WTC11 (cell line): ENCODE measurements at regions not wholly inside any gene's neighbourhood (a gene's known extent, or its start where the extent isn't known, plus 50 kb on each side); places are given as distances from the start of the nearest gene placed in this dataset.

Experiments
- ATAC-seq: fragments of 200-7000 bp; cut with Tn5 transposase; 2 replicates; pipeline ENCODE4 v1.10.0; 2021; ENCODE audit warnings: mild to moderate bottlenecking, moderate library complexity
- CTCF ChIA-PET: fragments of 300-600 bp; sonication (Branson Sonifier 250); formaldehyde crosslinking; loops from one replicate; lab custom pipeline; 2021; ENCODE audit warnings: antibody characterized with exemption; lab: Charles Lee
- POLR2A ChIA-PET: fragments of 350-600 bp; sonication (Branson Sonifier 250); formaldehyde crosslinking; loops from one replicate; lab custom pipeline; 2021; ENCODE audit warnings: antibody characterized with exemption; lab: Charles Lee
- DNase-seq: peaks from one replicate; pipeline ENCODE4 v3.0.0; 2021; ENCODE audit warnings: low spot score
- H3K27ac Mint-ChIP-seq: 2 replicates; pipeline ENCODE4 v1.8.0; 2021; ENCODE audit warnings: mixed read lengths
- H3K27me3 Mint-ChIP-seq: 2 replicates; pipeline ENCODE4 v1.8.0; 2021; ENCODE audit warnings: low read depth, mild to moderate bottlenecking, moderate library complexity, mixed read lengths
- H3K36me3 Mint-ChIP-seq: 2 replicates; pipeline ENCODE4 v1.8.0; 2021; ENCODE audit warnings: mixed read lengths
- H3K4me1 Mint-ChIP-seq: 2 replicates; pipeline ENCODE4 v1.8.0; 2022; ENCODE audit warnings: mixed read lengths
- H3K4me3 Mint-ChIP-seq: 2 replicates; pipeline ENCODE4 v1.8.0; 2021; ENCODE audit warnings: mild to moderate bottlenecking, moderate library complexity, mixed read lengths
- H3K9me3 Mint-ChIP-seq: 2 replicates; pipeline ENCODE4 v1.8.0; 2021; ENCODE audit warnings: mixed read lengths
- AFF4 ChIP-seq: sonication (generic); formaldehyde crosslinking; IDR thresholded peaks from 2 replicates; pipeline ENCODE4 v1.8.1; 2023; ENCODE audit warnings: mild to moderate bottlenecking, missing genetic modification reagents, borderline replicate concordance
- ARID4B ChIP-seq: sonication (generic); formaldehyde crosslinking; IDR thresholded peaks from 2 replicates; pipeline ENCODE4 v1.8.0; 2023; ENCODE audit warnings: missing genetic modification reagents, mild to moderate bottlenecking, borderline replicate concordance
- CREB1 ChIP-seq: sonication (generic); formaldehyde crosslinking; IDR thresholded peaks from 2 replicates; pipeline ENCODE4 v1.8.0; 2023; ENCODE audit warnings: mild to moderate bottlenecking, missing genetic modification reagents
- ERG ChIP-seq: fragments of 250-450 bp; sonication (Bioruptor Pico); IDR thresholded peaks from 2 replicates; pipeline ENCODE4 v1.8.0; 2021; ENCODE audit warnings: mild to moderate bottlenecking
- GRHL2 ChIP-seq: fragments of 250-450 bp; sonication (Bioruptor Pico); IDR thresholded peaks from 2 replicates; pipeline ENCODE4 v1.8.0; 2022; ENCODE audit warnings: mild to moderate bottlenecking, moderate library complexity; ENCODE audit not compliant: insufficient replicate concordance, severe bottlenecking
- HMGA2 ChIP-seq: fragments of 250-450 bp; sonication (Bioruptor Pico); IDR thresholded peaks from 2 replicates; pipeline ENCODE4 v1.4.0; 2021; ENCODE audit warnings: mild to moderate bottlenecking, moderate library complexity
- JUN ChIP-seq: sonication (generic); formaldehyde crosslinking; IDR thresholded peaks from 2 replicates; pipeline ENCODE4 v1.8.0; 2023; ENCODE audit warnings: mild to moderate bottlenecking, missing genetic modification reagents
- KAT7 ChIP-seq: sonication (generic); formaldehyde crosslinking; IDR thresholded peaks from 2 replicates; pipeline ENCODE4 v1.8.1; 2023; ENCODE audit warnings: missing genetic modification reagents, mild to moderate bottlenecking, borderline replicate concordance
- MLX ChIP-seq: sonication (generic); formaldehyde crosslinking; IDR thresholded peaks from 2 replicates; pipeline ENCODE4 v1.8.1; 2023; ENCODE audit warnings: mild to moderate bottlenecking, missing genetic modification reagents, moderate library complexity
- MYBL2 ChIP-seq: sonication (generic); formaldehyde crosslinking; IDR thresholded peaks from 2 replicates; pipeline ENCODE4 v1.8.1; 2023; ENCODE audit warnings: mild to moderate bottlenecking, moderate library complexity, missing genetic modification reagents
- NR1H2 ChIP-seq: sonication (generic); formaldehyde crosslinking; IDR thresholded peaks from 2 replicates; pipeline ENCODE4 v1.9.0; 2021; ENCODE audit warnings: mild to moderate bottlenecking, moderate library complexity, missing genetic modification reagents
- RORB ChIP-seq: fragments of 250-450 bp; sonication (Bioruptor Pico); IDR thresholded peaks from 2 replicates; pipeline ENCODE4 v1.9.0; 2021; ENCODE audit warnings: mild to moderate bottlenecking
- STAT6 ChIP-seq: sonication (generic); formaldehyde crosslinking; conservative IDR thresholded peaks from 2 replicates; pipeline ENCODE4 v1.8.1; 2023; ENCODE audit warnings: mild to moderate bottlenecking, low read depth, missing genetic modification reagents, moderate library complexity
- TEAD1 ChIP-seq: sonication (generic); formaldehyde crosslinking; IDR thresholded peaks from 2 replicates; pipeline ENCODE4 v1.8.0; 2022; ENCODE audit warnings: mild to moderate bottlenecking, missing genetic modification reagents
- ZNF281 ChIP-seq: sonication (generic); formaldehyde crosslinking; IDR thresholded peaks from 2 replicates; pipeline ENCODE4 v1.8.0; 2023; ENCODE audit warnings: mild to moderate bottlenecking, missing genetic modification reagents
- ZNF512 ChIP-seq: sonication (generic); formaldehyde crosslinking; IDR thresholded peaks from 2 replicates; pipeline ENCODE4 v1.8.1; 2022; ENCODE audit warnings: missing genetic modification reagents, borderline replicate concordance
- ZNF671 ChIP-seq: fragments of 250-450 bp; sonication (Bioruptor Pico); IDR thresholded peaks from 2 replicates; pipeline ENCODE4 v1.8.0; 2021; ENCODE audit warnings: mild to moderate bottlenecking

GRCh38 chr11:24163146-24163545 lies 333.7 kb upstream of the LUZP2 start (continued):
- no peak for TF ChIP-seq ZNF512 (CRISPR knock-in tag)
- no peak for TF ChIP-seq CREB1
- no peak for TF ChIP-seq GRHL2 (CRISPR knock-in tag)

- Mint-ChIP-seq H3K27me3 (no peaks in the 10 kb centered on the region), H3K9me3 (no peaks in the 10 kb centered on the region), H3K4me3 (no peak overlapping the region), H3K27ac (no peak overlapping the region), H3K36me3 (no peaks in the 10 kb centered on the region), H3K4me1 (peaks cover 5% of the 10 kb centered on the region; the same call in 1 of the 2 replicates)
- ATAC-seq = no peak
- CTCF ChIA-PET = no interaction called here
- POLR2A ChIA-PET = no interaction called here
- DNase-seq = no peak
- TF ChIP-seq ZNF281 (CRISPR knock-in tag) = no peak
- TF ChIP-seq RORB (CRISPR knock-in tag) = no peak
- no peak for TF ChIP-seq KAT7 (CRISPR knock-in tag)
- no peak for TF ChIP-seq AFF4 (CRISPR knock-in tag)
- no peak for TF ChIP-seq TEAD1 (CRISPR knock-in tag)
- no peak for TF ChIP-seq STAT6 (CRISPR knock-in tag)
- TF ChIP-seq MLX (CRISPR knock-in tag) = no peak
- no peak for TF ChIP-seq NR1H2 (CRISPR knock-in tag)
- no peak for TF ChIP-seq ARID4B (CRISPR knock-in tag)
- no peak for TF ChIP-seq HMGA2 (CRISPR knock-in tag)
- no peak for TF ChIP-seq ERG
- no peak for TF ChIP-seq ZNF671 (CRISPR knock-in tag)
- TF ChIP-seq ZNF512 (CRISPR knock-in tag) = no peak
- no peak for TF ChIP-seq JUN (CRISPR knock-in tag)
- no peak for TF ChIP-seq MYBL2 (CRISPR knock-in tag)
These were observed 333.0 kb upstream of the LUZP2 start for GRCh38 chr11:24163841-24164240.
